ENCODE measurements at regions not wholly inside any gene's neighbourhood (a gene's known extent, or its start where the extent isn't known, plus 50 kb on each side); places are given as distances from the start of the nearest gene placed in this dataset.
"Not testable (repeated sequence)": the region's sequence is repeated elsewhere in the genome, so short reads cannot be mapped to it uniquely, and the experiment has no call there.

DNA sequence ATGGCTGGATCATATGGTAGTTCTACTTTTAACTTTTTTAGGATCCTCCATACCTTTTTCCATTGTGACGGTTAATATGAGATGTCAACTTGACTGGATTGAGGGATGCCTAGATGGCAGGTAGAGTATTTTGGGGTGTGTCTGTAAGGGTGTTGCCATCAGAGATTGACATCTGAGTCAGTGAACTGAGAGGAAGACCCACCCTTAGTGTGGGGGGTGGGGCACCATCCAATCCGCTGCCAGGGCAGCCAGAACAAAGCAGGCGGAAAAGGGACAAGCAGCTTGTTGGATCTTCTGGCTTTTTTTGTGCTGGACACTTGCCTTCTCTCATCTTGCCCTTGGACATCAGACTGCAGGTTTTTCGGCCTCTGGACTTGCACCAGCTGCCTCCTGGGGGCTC, 168.5 kb upstream of the CXCL13 start:
- intact Hi-C loops (cut with micrococcal nuclease), result no loop called here

DNA sequence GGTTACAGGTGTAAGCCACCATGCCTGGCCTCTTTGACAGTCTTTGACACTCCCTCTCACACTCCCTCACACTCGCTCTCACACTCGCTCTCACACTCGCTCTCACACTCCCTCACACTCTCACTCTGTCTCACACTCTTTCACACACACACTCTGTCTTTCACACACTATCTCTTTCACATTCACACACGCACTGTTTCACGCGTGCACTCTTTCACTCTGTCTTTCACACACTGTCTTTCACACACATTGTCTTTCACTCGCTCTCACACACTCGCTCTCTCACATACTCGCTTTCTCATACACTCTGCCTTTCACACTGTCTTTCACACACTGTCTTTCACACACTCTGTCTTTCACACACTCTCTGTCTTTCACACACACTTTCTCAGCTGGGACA, 167.1 kb upstream of the CXCL13 start:
- intact Hi-C loops (cut with micrococcal nuclease), result no loop called here

DNA sequence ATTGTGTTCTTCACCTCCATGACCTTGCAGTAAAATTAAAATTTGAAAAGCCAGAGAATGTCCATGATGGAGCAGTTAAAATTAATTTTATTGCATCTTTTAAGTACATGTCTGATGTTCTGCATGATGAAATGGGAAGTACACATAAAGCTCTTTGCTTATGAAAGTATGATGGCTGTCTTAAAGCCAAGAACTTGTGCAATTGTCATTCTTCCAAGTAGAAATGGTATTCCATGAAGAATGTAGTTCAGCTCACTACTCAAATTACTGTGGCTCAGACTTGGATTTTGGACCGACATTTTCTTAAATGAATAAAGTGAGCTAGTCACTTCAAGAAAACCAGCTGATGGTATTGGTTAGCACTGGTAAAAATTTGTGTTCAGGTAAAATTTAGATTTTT, 161.7 kb upstream of the CXCL13 start:
- intact Hi-C loops (cut with micrococcal nuclease), result no loop called here

- intact Hi-C loops (cut with micrococcal nuclease), result no loop called here
Measured at GRCh38 chr4:77445823-77446222, 159.8 kb upstream of the CXCL13 start.

DNA sequence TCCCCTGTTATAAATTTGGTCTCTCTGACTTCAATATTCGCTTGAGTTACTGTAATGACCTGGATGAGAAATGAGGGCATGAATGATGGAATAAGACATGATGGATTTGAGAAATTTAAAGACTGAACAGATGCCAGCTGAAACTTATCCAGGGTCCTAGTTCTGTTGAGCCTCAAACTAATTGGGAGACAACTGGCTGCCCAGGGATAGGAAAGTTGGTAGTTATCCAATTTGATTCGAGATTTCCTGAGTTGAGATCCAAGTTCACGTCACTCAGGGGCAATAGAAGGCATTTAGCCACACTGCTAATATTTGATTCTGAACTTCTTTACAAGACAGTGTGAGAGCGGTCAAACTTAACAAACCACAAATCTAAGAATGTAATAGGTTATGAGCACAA, 159.0 kb upstream of the CXCL13 start:
- intact Hi-C loops (cut with micrococcal nuclease), result no loop called here

GRCh38 chr4:77449171-77449570, 156.4 kb upstream of the CXCL13 start:
- intact Hi-C loops (cut with micrococcal nuclease), result no loop called here

DNA sequence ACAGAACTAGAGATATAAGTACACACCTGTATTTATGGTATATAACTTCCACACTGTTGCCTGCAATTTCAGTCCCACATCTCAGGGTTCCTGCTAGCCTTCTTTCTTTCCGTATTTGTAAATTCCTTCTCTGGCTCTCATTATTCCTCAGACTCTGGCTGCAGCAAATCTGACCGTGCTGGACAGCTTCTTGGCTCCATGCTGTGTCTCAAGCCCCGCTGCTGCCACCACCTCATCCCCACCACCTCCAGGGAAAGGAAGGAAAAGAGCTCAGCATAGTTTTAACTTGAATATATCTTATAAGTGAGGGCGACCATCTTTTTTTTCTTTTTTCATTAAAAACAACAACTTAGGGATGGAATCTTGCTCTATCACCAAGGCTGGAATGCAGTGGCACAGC, 155.6 kb upstream of the CXCL13 start:
- intact Hi-C loops (cut with micrococcal nuclease), result no loop called here

DNA sequence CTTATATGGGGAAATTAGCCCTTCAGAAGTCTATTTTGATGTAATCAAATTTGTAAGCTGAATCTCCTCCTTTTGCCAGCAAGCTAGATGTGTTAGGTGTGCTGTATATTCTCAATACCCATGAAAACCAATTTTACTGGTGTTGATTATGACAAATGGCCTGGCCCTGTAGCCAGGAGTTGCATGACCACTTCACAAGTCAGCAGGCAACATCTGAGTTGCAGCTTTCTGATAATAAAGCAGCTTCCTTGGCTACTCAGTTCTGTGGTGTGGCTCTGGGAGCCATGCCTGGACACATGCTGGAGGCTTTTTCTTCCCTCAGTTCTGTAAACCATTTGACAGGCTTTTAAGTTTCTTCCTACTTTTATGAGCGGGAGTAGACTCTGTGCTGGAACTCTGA, 154.1 kb upstream of the CXCL13 start:
- intact Hi-C loops (cut with micrococcal nuclease), result no loop called here

GRCh38 chr4:77452117-77452516, 153.5 kb upstream of the CXCL13 start:
- intact Hi-C loops (cut with micrococcal nuclease), result not testable (repeated sequence)

GRCh38 chr4:77453911-77454310, 151.7 kb upstream of the CXCL13 start:
- intact Hi-C loops (cut with micrococcal nuclease), result no loop called here

DNA sequence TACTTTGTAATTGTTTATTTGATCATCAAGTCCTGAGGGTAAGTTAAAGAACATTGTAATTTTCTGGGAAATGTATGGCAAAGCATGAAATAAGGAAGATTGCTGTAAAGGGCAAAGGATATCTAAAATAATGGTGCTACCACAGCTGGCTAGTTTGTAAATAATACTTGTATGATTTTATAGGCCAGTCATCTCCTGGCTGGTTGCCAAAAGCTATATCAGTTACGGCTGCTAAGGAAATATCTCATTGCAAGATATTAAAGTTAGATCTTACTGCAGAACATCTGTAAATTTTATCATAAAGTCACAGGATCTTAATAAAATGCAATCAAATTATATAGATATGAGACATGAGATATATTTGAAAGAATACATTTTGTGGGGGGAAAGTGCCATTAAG, 150.8 kb upstream of the CXCL13 start:
- intact Hi-C loops (cut with micrococcal nuclease), result no loop called here

GRCh38 chr4:77464100-77464499, 141.5 kb upstream of the CXCL13 start:
- intact Hi-C loops (cut with micrococcal nuclease), result loop anchor here (10.0 kb wide), 1 partner anchor 401 kb away; the partner anchor contains the start of gene MRPL1

- intact Hi-C loops (cut with micrococcal nuclease), result loop anchor here (1.0 to 10.0 kb wide), 3 partner anchors 136 to 400 kb away; partner anchors contain the start of gene MRPL1
Measured at GRCh38 chr4:77465271-77465670, 140.3 kb upstream of the CXCL13 start.

DNA sequence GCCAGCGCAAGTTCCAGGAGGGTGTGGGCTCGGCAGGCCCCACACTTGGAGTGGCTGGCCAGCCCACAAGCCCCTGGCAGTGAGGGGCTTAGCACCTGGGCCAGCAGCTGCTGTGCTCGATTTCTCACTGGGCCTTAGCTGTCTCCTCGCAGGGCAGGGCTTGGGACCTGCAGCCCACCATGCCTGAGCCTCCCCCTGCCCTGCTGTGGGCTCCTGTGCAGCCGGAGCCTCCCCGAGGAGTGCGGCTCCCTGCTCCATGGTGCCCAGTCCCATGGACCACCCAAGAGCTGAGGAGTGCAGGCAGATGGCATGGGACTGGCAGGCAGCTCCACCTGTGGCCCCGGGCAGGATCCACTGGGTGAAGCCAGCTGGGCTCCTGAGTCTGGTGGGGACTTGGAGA, 139.2 kb upstream of the CXCL13 start:
- intact Hi-C loops (cut with micrococcal nuclease), result loop anchor here (10.0 kb wide), 1 partner anchor 398 kb away; the partner anchor contains the start of gene MRPL1

DNA sequence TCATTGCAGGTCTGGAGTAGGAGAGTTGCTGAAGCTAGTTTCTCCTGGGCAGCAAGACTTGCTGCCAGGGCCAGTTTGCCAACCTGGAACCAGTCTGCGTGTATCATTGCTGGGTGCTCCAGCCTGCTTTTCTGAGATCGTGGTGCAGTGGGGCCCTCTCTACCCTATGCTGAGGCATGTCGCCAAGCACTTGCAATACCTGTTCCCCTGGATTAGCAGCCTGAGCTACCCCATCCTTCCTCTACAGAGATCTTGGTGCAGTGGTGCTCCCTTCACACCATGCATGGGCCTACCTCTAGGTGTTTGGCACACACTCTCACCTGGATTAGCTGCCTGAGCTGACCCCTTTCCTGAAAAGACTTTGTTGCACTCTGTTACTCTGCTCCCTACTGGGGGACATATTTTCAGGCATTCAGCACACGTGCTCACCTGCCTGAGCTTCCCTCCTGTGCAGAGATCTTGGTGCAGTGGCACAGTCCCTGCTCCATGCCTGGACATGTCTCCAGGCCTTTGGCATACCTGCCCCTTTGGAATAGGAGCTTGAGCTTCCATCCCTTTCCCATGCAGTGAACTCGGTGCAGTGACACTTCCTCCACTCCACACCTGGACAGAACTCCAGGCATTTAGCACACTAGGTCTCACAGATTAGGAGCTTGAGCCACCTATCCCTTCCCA, 133.7 kb upstream of the CXCL13 start:
- intact Hi-C loops (cut with micrococcal nuclease), result no loop called here

- intact Hi-C loops (cut with micrococcal nuclease), result no loop called here
Measured at GRCh38 chr4:77473509-77473908, 132.1 kb upstream of the CXCL13 start.

- intact Hi-C loops (cut with micrococcal nuclease), result no loop called here
Measured at GRCh38 chr4:77481856-77482255, 123.8 kb upstream of the CXCL13 start.

GRCh38 chr4:77488882-77489281, 116.7 kb upstream of the CXCL13 start:
- intact Hi-C loops (cut with micrococcal nuclease), result no loop called here

DNA sequence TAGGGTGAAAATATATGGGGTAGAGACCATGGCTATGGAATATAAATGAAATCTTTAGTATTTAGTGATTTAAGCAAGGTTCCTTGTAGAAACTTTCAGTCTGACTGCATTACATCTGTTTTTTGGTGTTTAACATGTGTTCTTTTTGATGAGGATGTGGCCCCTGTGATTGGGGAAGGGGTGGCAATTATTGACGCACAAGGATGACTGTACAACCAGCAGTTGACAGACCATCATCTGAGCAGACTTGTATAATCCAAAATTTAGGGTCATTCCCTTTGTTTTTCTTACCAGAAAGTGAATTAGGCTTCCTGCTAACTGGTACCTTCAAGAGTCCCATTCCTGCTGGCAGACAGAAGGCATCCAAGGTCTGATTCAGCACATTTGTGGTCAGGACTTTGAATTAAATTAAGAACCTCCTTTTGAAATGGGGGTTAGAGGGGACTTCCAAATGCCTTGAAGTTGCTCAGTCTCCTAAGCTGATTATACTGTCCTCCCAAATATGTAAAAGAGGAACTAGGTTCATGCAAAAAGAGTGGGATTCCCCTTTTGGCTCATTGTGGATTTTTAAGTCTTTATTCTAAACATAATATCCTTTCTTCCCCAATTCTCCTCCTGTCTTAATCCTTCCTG, 112.4 kb upstream of the CXCL13 start:
- intact Hi-C loops (cut with micrococcal nuclease), result no loop called here

DNA sequence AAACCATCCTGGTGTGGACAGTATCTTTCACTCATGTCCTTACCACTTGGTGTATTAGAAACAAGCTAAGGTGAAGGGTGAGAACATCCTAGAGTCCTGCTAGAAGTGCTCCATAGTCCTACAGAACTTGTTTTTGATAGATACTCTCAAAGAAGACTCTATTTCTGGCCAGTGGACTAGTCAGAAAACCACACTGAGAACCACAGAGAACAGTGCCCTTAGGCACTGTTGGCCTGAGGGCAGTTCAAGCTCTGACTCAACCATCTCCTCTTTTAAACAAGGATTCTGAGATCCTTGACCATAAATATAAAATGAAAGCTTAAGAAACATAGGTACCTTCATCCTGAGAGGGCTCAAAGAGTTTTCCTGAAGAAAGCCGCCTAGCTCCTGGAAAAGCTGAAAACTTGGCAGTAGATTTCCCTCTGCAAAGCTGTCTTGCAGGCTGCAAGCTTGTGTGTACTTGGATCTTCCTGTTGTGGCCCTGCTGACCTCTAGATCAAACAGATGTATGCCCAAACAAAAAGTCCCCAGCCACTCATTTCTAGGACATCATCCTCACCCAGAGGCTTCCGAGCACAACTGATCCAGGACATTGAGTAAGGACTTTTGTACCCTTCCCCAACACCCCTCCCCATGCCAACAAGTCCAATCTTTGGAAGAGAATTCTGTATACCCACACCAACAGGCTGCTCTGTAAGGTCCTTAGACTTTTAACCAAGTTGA, 111.6 kb upstream of the CXCL13 start:
- intact Hi-C loops (cut with micrococcal nuclease), result no loop called here

- intact Hi-C loops (cut with micrococcal nuclease), result no loop called here
Measured at GRCh38 chr4:77496457-77496856, 109.2 kb upstream of the CXCL13 start.

DNA sequence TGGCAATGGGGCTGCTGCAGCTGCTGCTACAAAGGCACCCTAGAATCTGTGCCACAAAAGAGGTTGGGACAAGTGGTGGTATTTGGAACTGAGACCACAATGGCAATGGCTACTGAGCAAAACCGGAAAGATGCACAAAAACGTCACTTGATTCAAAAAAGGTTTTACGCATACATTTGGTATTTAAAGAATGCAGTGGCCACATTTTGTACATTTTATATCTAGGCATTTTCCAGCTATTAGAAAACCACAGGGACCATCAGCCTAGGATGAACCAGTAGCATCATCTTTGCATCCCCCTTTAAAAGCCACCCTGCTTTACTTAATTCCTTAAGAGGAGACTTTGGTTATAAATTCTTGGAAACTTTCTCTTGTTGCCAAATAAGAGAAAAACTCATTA, 104.8 kb upstream of the CXCL13 start:
- intact Hi-C loops (cut with micrococcal nuclease), result no loop called here

DNA sequence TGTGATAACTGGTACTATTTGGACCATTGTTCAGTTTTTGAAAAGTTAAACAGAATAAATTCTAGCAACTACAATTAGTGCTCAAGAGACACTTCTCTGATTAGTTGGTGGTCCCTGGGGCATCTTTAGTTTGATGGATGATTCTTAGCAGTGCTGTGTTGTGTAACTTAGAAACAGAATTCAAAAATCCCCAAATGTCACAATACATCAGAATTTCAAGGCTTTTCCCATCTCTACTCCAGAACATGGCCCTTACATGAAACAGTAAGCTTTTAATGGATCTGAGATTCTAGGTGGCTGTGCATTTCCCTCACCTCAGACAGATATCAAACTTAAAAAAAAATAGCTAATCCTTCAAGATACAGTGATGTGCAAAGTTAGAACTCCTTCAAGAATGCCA, 104.4 kb upstream of the CXCL13 start:
- intact Hi-C loops (cut with micrococcal nuclease), result no loop called here
